SU-DHL-6 (cell line): ENCODE measurements at regions not wholly inside any gene's neighbourhood (a gene's known extent, or its start where the extent isn't known, plus 50 kb on each side); places are given as distances from the start of the nearest gene placed in this dataset.

ENCODE experiments used
- EZH2phosphoT487 ChIP-seq: fragments of 200-600 bp; sonication (generic), shearing (Covaris generic); conservative IDR thresholded peaks from 2 replicates; pipeline ENCODE4 v1.6.1; 2018; ENCODE audit warnings: mild to moderate bottlenecking, antibody characterized with exemption, low read length, moderate library complexity, mixed read lengths
- TF ChIP-seq, protein P1 (sequence below): fragments of 200-600 bp; sonication (generic); IDR thresholded peaks from one replicate; pipeline ENCODE4 v1.5.1; 2017; ENCODE audit warnings: antibody characterized with exemption, mild to moderate bottlenecking, low read length, moderate library complexity; ENCODE audit not compliant: insufficient read depth, poor library complexity, severe bottlenecking

DNA sequence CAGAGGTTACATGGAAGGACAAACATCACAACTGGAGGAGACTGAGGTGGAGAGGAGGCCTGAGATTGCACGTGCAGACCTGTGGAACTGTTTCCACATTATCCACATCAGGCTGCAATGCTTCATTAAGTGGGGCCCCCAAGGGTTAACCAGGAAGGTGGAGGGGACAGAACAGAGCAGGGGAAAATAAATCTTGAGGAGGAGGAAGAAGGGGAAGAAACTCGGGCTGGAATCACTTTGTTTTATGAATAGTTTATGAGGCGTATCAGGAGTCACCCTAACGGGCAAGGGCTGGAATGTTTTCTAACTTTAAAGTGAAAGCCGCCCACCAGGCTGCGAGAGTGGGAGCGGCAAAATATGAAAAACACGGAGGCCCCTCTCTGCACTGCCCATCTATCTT is 154.9 kb downstream of the WNT5A start:
- TF ChIP-seq, protein P1, sequence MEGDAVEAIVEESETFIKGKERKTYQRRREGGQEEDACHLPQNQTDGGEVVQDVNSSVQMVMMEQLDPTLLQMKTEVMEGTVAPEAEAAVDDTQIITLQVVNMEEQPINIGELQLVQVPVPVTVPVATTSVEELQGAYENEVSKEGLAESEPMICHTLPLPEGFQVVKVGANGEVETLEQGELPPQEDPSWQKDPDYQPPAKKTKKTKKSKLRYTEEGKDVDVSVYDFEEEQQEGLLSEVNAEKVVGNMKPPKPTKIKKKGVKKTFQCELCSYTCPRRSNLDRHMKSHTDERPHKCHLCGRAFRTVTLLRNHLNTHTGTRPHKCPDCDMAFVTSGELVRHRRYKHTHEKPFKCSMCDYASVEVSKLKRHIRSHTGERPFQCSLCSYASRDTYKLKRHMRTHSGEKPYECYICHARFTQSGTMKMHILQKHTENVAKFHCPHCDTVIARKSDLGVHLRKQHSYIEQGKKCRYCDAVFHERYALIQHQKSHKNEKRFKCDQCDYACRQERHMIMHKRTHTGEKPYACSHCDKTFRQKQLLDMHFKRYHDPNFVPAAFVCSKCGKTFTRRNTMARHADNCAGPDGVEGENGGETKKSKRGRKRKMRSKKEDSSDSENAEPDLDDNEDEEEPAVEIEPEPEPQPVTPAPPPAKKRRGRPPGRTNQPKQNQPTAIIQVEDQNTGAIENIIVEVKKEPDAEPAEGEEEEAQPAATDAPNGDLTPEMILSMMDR = no peak
- no peak for TF ChIP-seq EZH2phosphoT487
